ENCODE measurements at regions not wholly inside any gene's neighbourhood (a gene's known extent, or its start where the extent isn't known, plus 50 kb on each side); places are given as distances from the start of the nearest gene placed in this dataset.
"Not testable (repeated sequence)": the region's sequence is repeated elsewhere in the genome, so short reads cannot be mapped to it uniquely, and the experiment has no call there.

GRCh38 chr2:228355897-228356296 lies 174.4 kb upstream of the SPHKAP start:
- ATAC-seq (no peak), DNase-seq (no peak)
- WGBS, 2 donors: 45 to 56% methylated on average over 2 of the region's 2 CpGs
- intact Hi-C loops (cut with DNase I): no loop called here
- TF ChIP-seq CTCF (IDR thresholded peaks at IDR 0.05): no peak
- TF ChIP-seq POLR2A (IDR thresholded peaks at IDR 0.05): no peak
- Histone ChIP-seq H3K4me3 (no peak overlapping the region), H3K27me3 (no peaks in the 10 kb centered on the region), H3K9me3 (no peaks in the 10 kb centered on the region), H3K4me1 (no peaks in the 10 kb centered on the region), H3K36me3 (replicated peaks in 1 of 2; ENCODE audit: insufficient read depth in 1 of 2, low read depth in 2 of 2) (no peaks in the 10 kb centered on the region), H3K27ac (no peak overlapping the region)

- intact Hi-C loops (cut with DNase I); H3K9me3 ChIP-seq; H3K36me3 ChIP-seq (replicated peaks in 1 of 2; ENCODE audit: insufficient read depth in 1 of 2, low read depth in 2 of 2); H3K27me3 ChIP-seq; H3K27ac ChIP-seq; ATAC-seq; H3K4me3 ChIP-seq; H3K4me1 ChIP-seq; DNase-seq: not testable (repeated sequence)
- WGBS, 2 donors: 86 to 90% methylated on average over 12 of the region's 12 CpGs
Observed at GRCh38 chr2:228352980-228353379, 171.5 kb upstream of the SPHKAP start.

GRCh38 chr2:228352048-228352447 lies 170.6 kb upstream of the SPHKAP start:
- intact Hi-C loops (cut with DNase I): no loop called here
- ATAC-seq (no peak), DNase-seq (no peak)
- no peak overlapping the region for H3K4me3 ChIP-seq
- no peak overlapping the region for H3K27ac ChIP-seq
- no peaks in the 10 kb centered on the region for H3K4me1 ChIP-seq
- no peaks in the 10 kb centered on the region for H3K9me3 ChIP-seq
- H3K27me3 ChIP-seq: no peaks in the 10 kb centered on the region
- H3K36me3 ChIP-seq (replicated peaks in 1 of 2; ENCODE audit: insufficient read depth in 1 of 2, low read depth in 2 of 2): no peaks in the 10 kb centered on the region
- TF ChIP-seq POLR2A (IDR thresholded peaks at IDR 0.05): no peak
- TF ChIP-seq CTCF (IDR thresholded peaks at IDR 0.05): no peak
- 50 to 77% methylated on average over 1 of the region's 1 CpG for WGBS, 2 donors

GRCh38 chr2:228348516-228349064 lies 167.1 kb upstream of the SPHKAP start:
- H3K4me1 ChIP-seq: no peaks in the 10 kb centered on the region
- H3K27me3 ChIP-seq: no peaks in the 10 kb centered on the region
- DNase-seq: no peak
- no peaks in the 10 kb centered on the region for H3K36me3 ChIP-seq (replicated peaks in 1 of 2; ENCODE audit: insufficient read depth in 1 of 2, low read depth in 2 of 2)
- H3K9me3 ChIP-seq: no peaks in the 10 kb centered on the region
- TF ChIP-seq CTCF (IDR thresholded peaks at IDR 0.05) (no peak), POLR2A (IDR thresholded peaks at IDR 0.05) (no peak)
- intact Hi-C loops (cut with DNase I): no loop called here
- H3K27ac ChIP-seq: no peak overlapping the region
- no peak for ATAC-seq
- H3K4me3 ChIP-seq: no peak overlapping the region

- H3K27ac ChIP-seq: no peak overlapping the region
- H3K4me1 ChIP-seq: no peaks in the 10 kb centered on the region
- DNase-seq (no peak), ATAC-seq (no peak)
- H3K27me3 ChIP-seq: no peaks in the 10 kb centered on the region
- H3K9me3 ChIP-seq: no peaks in the 10 kb centered on the region
- TF ChIP-seq CTCF (IDR thresholded peaks at IDR 0.05): no peak
- no peak for TF ChIP-seq POLR2A (IDR thresholded peaks at IDR 0.05)
- WGBS, 2 donors: 23 to 24% methylated on average over 2 of the region's 2 CpGs
- no peak overlapping the region for H3K4me3 ChIP-seq
- intact Hi-C loops (cut with DNase I): no loop called here
- H3K36me3 ChIP-seq (replicated peaks in 1 of 2; ENCODE audit: insufficient read depth in 1 of 2, low read depth in 2 of 2): no peaks in the 10 kb centered on the region
Observed at GRCh38 chr2:228344531-228344930, 163.0 kb upstream of the SPHKAP start.

All from body of pancreas (tissue), 4 donors.